Calu3 (cell line): ENCODE measurements at regions not wholly inside any gene's neighbourhood (a gene's known extent, or its start where the extent isn't known, plus 50 kb on each side); places are given as distances from the start of the nearest gene placed in this dataset.

ENCODE experiments used
- BruUV-seq: library from RNA; stranded (reverse); fragments of 400-500 nt; replicated peaks from 2 replicates; lab custom pipeline; 2021; lab: Mats Ljungman, UMichigan
- CTCF ChIA-PET: fragments of 300-600 bp; sonication (Branson Sonifier 250); formaldehyde crosslinking; loops from one replicate; lab custom pipeline; 2022; ENCODE audit warnings: antibody characterized with exemption; lab: Charles Lee
- DNase-seq: peaks from one replicate; pipeline ENCODE4 v3.0.0; 2022
- H3K27ac Mint-ChIP-seq: one replicate; pipeline ENCODE4 v1.8.0; 2022; ENCODE audit warnings: mixed read lengths; ENCODE audit not compliant: unreplicated experiment
- H3K27me3 Mint-ChIP-seq: one replicate; pipeline ENCODE4 v1.8.0; 2022; ENCODE audit warnings: mixed read lengths; ENCODE audit not compliant: unreplicated experiment
- H3K36me3 Mint-ChIP-seq: one replicate; pipeline ENCODE4 v1.8.0; 2022; ENCODE audit warnings: mild to moderate bottlenecking, moderate library complexity, mixed read lengths; ENCODE audit not compliant: insufficient read depth, unreplicated experiment
- H3K4me1 Mint-ChIP-seq: one replicate; pipeline ENCODE4 v1.8.0; 2022; ENCODE audit warnings: mild to moderate bottlenecking, low read depth, mixed read lengths; ENCODE audit not compliant: unreplicated experiment
- H3K4me3 Mint-ChIP-seq: one replicate; pipeline ENCODE4 v1.8.0; 2022; ENCODE audit warnings: mild to moderate bottlenecking, low read depth, moderate library complexity, mixed read lengths; ENCODE audit not compliant: unreplicated experiment
- H3K9me3 Mint-ChIP-seq: one replicate; pipeline ENCODE4 v1.8.0; 2022; ENCODE audit warnings: low read depth, mixed read lengths; ENCODE audit not compliant: unreplicated experiment
- CTCF ChIP-seq: fragments of 200-600 bp; IDR thresholded peaks from one replicate; pipeline ENCODE4 v1.8.0; 2022; ENCODE audit warnings: antibody characterized with exemption; ENCODE audit not compliant: unreplicated experiment
- intact Hi-C: fragments of 100-400 bp; cut with micrococcal nuclease; formaldehyde crosslinking; loops from one replicate; pipeline ENCODE4 v1.10.0; 2022; ENCODE audit not compliant: unreplicated experiment

DNA sequence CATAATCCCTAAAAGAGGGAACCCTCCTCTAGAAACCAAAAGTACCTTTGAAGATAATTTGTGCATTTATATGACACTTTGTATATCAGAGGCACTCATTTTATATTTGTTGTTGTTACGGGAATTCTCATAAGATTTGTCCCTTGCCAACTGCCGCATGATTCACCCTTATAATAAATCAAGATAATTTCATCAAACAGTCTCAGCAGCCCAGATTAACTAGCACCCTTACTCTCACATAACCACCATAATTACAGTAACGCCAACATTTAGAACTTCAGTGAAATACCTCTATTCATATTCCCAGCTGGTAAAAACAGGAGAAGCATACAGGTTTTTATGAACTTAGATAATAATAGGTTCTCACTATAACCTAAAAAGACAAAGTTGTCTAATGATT, 271.9 kb downstream of the LRRC3B start:
- CTCF ChIA-PET = no interaction called here
- no peaks in the 10 kb centered on the region for H3K27me3 Mint-ChIP-seq
- DNase-seq = no peak
- no peak overlapping the region for H3K27ac Mint-ChIP-seq
- H3K9me3 Mint-ChIP-seq = no peaks in the 10 kb centered on the region
- no peak overlapping the region for H3K4me3 Mint-ChIP-seq
- BruUV-seq = no TSS peak
- no peaks in the 10 kb centered on the region for H3K4me1 Mint-ChIP-seq
- intact Hi-C loops = no loop called here
- no peaks in the 10 kb centered on the region for H3K36me3 Mint-ChIP-seq
- TF ChIP-seq CTCF = no peak

DNA sequence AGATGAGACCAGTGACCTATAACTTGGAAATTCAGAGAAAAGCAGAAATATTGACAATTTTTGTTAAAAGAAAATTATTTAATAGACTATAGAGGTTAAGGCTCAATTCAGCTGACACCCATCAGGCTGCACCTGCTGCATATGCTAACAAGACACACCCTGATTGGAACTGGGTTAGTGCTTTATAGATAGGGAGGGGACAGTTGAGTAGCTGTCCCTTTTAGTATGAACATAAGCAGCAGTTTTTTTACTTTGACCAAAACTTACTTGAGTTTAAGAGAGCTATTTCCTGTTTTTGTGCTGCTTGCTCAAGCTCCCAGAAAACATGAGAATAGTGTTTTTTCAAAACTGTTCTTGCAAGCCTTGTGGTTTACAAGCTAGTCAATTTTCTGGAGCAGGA, 292.6 kb downstream of the LRRC3B start:
- Mint-ChIP-seq H3K36me3 (no peaks in the 10 kb centered on the region), H3K4me1 (no peaks in the 10 kb centered on the region), H3K4me3 (no peak overlapping the region), H3K9me3 (peaks cover 3% of the 10 kb centered on the region), H3K27me3 (no peaks in the 10 kb centered on the region), H3K27ac (no peak overlapping the region)
- no peak for TF ChIP-seq CTCF
- intact Hi-C loops = no loop called here
- CTCF ChIA-PET = no interaction called here
- no peak for DNase-seq
- BruUV-seq = no TSS peak

DNA sequence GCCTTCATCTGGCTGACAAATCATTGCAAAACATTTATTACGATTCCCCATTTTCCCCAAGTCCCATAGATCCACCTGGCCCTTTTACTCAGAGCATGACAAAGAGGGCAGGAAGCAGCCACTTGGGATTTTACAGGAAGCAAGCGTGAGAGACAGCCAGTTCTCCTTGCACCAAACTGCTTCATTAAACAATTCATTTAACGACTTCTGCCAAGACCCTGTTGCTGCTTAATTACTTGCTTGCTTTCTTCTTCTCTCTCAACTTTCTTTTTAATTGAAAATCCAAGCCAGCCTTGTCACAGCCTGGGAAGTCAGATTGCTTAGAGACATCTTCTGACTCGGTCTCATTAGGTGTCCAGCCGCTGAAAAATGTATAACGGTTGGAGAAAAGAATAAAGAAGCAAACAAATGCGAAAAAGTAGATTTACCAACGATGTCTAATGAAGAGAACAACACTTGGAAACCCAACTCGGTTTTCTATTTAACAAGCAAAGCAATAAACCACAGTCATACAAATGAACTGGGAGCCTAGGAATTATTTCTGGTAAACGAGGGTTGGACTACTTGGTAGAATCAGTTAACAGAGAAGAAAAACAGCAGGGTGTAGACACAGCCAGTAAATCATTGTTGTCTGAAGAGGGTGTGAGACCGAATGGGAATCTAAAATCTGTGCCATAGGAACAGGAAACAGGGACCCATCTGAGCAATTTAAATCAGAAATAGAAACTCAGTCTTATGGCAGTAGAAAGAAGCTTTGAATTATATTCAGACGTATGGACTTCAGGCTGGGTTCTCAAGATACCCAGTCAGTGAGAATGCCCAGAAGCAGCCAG, 298.3 kb downstream of the LRRC3B start:
- DNase-seq = no peak
- Mint-ChIP-seq H3K27me3 (no peaks in the 10 kb centered on the region), H3K4me3 (no peak overlapping the region), H3K9me3 (peaks cover 2% of the 10 kb centered on the region), H3K27ac (no peak overlapping the region), H3K36me3 (no peaks in the 10 kb centered on the region), H3K4me1 (no peaks in the 10 kb centered on the region)
- intact Hi-C loops = no loop called here
- no TSS peak for BruUV-seq
- CTCF ChIA-PET = no interaction called here
- TF ChIP-seq CTCF = no peak

- CTCF ChIA-PET = no interaction called here
- Mint-ChIP-seq H3K4me1 (no peaks in the 10 kb centered on the region), H3K36me3 (no peaks in the 10 kb centered on the region), H3K27me3 (no peaks in the 10 kb centered on the region), H3K27ac (no peak overlapping the region), H3K9me3 (no peaks in the 10 kb centered on the region), H3K4me3 (no peak overlapping the region)
- no peak for DNase-seq
- intact Hi-C loops = no loop called here
- TF ChIP-seq CTCF = no peak
- BruUV-seq = no TSS peak
These were observed 309.3 kb downstream of the LRRC3B start for GRCh38 chr3:26931896-26932295.
